GM12873 (cell line): ENCODE measurements at regions not wholly inside any gene's neighbourhood (a gene's known extent, or its start where the extent isn't known, plus 50 kb on each side); places are given as distances from the start of the nearest gene placed in this dataset.

Source experiments
- TF ChIP-seq, protein P1 (sequence below): IDR thresholded peaks from 2 replicates; pipeline ENCODE4 v1.5.1; 2012; ENCODE audit warnings: low read depth, mild to moderate bottlenecking, moderate library complexity, low read length, control low read depth; ENCODE audit not compliant: insufficient read depth; ENCODE audit errors: missing control alignments

DNA sequence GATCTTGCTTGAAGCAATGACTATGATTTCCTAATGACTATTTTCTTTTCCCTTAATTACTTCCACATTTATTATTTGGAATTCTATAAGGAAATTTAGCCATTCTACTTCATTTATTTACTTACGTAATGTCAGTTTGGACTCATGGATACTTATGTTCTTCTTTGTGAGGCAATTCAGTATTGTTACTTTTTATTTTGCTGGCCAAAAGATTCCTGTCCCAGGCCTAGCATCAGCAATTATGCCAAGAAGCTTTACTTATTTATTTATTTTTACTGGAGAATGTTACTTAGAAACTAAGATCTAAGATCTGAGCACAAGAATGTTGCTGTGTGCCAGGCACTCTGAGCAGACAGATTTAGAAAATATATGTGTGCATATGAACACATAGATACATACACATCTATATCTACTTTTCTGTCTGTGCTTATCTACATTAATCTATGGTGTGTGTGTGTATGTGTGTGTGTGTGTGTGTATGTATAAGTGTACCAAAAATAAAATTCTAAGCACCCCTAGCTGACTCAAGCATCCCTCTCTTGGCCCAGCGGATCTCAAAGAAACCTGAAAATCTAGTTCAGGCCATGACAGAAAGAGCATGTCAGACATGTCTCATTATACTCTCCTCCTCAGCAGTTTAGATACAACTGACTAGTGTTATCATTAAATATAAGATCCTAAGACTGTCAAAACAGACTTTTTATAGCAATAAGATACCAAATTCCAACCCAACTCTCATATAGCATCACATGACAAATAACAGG, 640.0 kb upstream of the GJE1 start:
- TF ChIP-seq, protein P1, sequence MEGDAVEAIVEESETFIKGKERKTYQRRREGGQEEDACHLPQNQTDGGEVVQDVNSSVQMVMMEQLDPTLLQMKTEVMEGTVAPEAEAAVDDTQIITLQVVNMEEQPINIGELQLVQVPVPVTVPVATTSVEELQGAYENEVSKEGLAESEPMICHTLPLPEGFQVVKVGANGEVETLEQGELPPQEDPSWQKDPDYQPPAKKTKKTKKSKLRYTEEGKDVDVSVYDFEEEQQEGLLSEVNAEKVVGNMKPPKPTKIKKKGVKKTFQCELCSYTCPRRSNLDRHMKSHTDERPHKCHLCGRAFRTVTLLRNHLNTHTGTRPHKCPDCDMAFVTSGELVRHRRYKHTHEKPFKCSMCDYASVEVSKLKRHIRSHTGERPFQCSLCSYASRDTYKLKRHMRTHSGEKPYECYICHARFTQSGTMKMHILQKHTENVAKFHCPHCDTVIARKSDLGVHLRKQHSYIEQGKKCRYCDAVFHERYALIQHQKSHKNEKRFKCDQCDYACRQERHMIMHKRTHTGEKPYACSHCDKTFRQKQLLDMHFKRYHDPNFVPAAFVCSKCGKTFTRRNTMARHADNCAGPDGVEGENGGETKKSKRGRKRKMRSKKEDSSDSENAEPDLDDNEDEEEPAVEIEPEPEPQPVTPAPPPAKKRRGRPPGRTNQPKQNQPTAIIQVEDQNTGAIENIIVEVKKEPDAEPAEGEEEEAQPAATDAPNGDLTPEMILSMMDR, result no peak

DNA sequence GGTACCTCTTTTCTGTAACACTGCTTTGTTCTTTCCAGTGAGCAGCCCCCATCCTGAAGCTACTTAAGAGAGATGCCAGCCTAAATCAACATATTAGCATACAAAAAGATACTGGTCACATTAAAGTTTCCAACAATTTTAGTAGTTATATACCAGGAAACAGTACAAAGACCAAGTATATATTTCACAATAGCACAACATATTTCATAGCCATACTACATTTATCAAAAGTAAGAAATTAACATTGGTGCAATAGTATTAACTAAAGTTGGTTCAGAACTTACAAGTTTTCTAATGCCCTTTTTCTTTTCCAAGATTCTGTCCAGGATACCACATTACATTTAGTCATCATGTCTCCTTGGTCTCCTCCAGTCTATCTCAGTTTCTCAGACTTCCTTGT, 641.0 kb upstream of the GJE1 start:
- TF ChIP-seq, protein P1, result no peak

DNA sequence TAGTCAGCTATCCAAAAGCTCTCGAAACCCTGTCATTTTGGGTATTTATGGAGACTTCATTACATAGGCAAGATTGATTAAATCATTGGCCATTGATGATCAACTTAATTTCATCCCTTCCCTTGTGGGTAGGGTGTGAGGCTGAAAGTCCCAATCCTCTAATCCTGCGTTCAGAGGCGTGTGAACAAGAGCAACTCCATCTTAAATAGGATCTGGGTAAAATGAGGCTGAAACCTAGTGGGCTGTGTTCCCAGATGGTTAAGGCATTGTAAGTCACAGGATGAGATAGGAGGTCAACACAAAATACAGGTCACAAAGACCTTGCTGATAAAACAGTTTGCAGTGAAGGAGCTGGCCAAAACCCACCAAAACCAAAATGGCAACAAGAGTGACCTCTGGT, 641.7 kb upstream of the GJE1 start:
- TF ChIP-seq, protein P1, result no peak

DNA sequence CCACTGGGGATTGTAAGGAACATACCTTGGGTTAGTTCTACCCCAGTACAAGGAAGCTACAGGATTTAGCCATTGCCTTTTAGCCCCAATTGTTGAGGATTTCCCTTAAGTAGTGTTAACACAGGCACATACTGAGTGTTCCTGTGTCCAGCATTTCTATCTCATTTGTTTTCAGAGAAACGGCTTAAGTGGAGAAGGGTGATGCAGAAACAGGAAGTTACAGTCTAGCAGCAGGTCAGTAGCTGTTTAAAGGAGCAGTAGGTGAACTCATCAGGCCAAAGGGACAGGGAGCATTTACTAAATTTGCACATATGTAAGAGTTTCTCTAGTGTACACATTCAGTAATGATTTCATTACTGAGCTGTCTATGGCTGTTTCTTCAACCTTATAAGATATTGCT, 644.2 kb upstream of the GJE1 start:
- TF ChIP-seq, protein P1, result no peak

DNA sequence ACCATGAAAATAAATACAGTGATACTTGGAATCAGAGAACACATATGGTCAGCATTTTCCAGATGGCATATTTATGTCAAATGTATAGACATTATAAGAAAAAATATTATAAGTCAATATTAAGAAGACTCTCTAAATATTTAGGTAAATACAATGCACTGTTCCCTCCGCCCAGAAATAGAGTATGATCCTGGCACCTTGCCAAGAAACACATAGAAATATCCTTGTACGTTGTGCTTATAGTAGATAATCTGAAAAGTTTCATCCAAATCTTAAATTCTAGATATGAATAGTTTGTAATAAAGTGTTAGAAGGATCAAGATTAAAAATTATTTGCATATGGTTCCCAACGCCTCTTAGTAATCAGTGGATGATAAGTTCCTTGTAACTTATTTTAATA, 645.8 kb upstream of the GJE1 start:
- TF ChIP-seq, protein P1, result no peak

DNA sequence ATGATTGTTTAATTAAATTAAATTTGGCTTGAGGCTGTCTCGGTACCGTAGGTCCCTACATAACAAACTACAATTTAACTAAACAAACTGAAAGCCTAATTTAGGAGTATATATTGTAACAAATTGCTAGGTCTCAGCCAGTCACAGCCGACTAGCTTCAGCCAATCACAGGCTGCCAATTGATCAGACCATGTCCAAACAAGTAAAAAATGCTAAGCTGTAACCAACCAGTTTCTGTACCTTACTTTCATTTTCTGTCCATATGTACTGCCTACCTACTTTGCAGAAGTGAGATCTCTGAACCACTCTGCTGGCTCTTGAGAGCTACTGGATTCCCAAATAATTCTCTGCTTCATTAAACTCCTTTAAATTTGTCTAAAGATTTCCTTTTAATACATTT, 648.0 kb upstream of the GJE1 start:
- TF ChIP-seq, protein P1, result no peak

DNA sequence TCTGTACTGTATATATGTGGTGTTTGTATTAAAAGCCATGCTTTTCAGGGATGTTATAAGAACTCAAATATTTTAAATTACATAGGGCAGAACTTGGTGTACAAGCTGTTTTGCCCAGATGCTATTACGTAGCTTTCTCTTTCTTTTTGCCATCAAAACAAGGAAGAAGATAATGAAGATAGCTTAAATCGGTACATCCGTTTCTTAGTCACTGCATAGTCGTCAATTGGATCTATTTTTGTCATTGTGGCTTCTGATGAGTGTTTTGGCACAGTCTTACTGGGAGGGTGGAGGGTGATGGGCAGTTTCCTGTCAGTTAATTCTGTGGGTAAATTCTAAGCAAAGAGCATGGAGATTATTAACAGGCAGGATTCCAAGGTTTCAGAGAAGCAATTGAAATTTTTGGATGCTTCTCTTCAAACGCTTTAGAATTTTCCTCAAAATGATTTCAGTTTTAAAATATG, 649.1 kb upstream of the GJE1 start:
- TF ChIP-seq, protein P1, result no peak
